ENCODE measurements at regions not wholly inside any gene's neighbourhood (a gene's known extent, or its start where the extent isn't known, plus 50 kb on each side); places are given as distances from the start of the nearest gene placed in this dataset.

DNA sequence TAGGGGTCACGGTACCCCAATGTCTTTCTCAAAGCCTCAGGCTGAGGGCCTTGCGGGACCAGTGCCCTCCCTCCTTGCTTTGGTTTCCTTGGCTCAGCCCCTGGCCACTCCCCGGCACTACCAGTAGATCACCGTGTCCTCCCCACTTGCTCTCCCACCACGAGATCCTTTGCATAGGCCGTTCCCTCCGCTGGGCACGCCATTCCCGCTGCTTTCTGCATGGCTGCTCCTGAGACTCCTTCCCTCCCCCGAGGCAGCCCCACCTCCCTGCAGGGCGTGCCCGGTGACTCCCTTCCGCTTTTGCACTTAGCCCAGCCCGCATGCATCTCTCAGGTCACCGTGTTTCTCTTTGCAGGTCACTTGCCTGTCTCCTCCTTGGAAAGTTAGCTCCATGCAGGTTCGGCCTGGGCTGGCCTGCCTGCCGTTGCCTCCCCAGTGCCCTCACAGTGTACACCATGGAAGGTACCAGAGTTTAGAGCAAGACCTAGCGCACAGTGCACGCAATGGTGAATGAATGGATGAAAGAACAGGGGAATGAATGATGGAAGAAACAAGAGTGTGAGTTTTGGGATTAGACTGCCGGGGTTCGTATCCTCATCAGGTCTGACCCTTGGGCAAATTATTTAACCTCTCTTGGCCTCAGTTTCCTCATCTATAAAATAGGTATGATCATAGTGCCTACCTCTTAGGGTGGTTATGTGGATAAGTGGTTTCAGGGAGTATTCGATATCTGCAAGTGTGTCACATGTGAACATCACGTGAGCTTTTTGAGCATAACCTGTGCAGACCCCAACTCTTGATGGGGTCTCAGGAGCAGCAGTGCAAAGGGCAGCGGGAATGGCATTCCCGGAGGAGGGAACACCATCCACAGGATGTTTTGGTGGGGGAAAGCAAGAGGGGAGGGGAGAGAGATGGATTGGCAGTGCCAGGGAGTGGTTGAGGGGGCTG is 214.3 kb downstream of the C9orf50 start:
- no peaks in the 10 kb centered on the region for H3K36me3 ChIP-seq (replicated peaks; ENCODE audit: insufficient read depth, low read length)
- H3K27me3 ChIP-seq (replicated peaks; ENCODE audit: insufficient read depth, low read length) = peaks cover 9% of the 10 kb centered on the region
- no peak overlapping the region for H3K9ac ChIP-seq (ENCODE audit: low read length)
- DNase-seq = no peak
- H3K4me2 ChIP-seq (ENCODE audit: low read depth, low read length) = peak overlapping the region; percentile 51; the same call in 1 of the 2 replicates
- H3K4me1 ChIP-seq (ENCODE audit: low read length) = peaks cover 28% of the 10 kb centered on the region
- no peaks in the 10 kb centered on the region for H3F3A ChIP-seq (ENCODE audit: insufficient read depth, low read length)
- TF ChIP-seq EZH2 (optimal IDR thresholded peaks at IDR 0.05; ENCODE audit: low read depth, low read length) (no peak), EZH2phosphoT487 (IDR thresholded peaks at IDR 0.05; ENCODE audit: low read length) (no peak)
- TF ChIP-seq, protein P1, sequence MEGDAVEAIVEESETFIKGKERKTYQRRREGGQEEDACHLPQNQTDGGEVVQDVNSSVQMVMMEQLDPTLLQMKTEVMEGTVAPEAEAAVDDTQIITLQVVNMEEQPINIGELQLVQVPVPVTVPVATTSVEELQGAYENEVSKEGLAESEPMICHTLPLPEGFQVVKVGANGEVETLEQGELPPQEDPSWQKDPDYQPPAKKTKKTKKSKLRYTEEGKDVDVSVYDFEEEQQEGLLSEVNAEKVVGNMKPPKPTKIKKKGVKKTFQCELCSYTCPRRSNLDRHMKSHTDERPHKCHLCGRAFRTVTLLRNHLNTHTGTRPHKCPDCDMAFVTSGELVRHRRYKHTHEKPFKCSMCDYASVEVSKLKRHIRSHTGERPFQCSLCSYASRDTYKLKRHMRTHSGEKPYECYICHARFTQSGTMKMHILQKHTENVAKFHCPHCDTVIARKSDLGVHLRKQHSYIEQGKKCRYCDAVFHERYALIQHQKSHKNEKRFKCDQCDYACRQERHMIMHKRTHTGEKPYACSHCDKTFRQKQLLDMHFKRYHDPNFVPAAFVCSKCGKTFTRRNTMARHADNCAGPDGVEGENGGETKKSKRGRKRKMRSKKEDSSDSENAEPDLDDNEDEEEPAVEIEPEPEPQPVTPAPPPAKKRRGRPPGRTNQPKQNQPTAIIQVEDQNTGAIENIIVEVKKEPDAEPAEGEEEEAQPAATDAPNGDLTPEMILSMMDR (IDR thresholded peaks at IDR 0.05; ENCODE audit: low read length) = no peak
- peak overlapping the region; percentile 38; the same call in 1 of the 2 replicates for H2AFZ ChIP-seq (ENCODE audit: low read length)
- H3K79me2 ChIP-seq (ENCODE audit: low read length) = no peaks in the 10 kb centered on the region
- no peaks in the 10 kb centered on the region for H4K20me1 ChIP-seq (ENCODE audit: insufficient read depth, low read length)
- no peak overlapping the region for H3K27ac ChIP-seq (ENCODE audit: low read length)
- H3K9me2 ChIP-seq (replicated peaks; ENCODE audit: insufficient read depth, low read length) = no peaks in the 10 kb centered on the region
- H3K4me3 ChIP-seq (ENCODE audit: low read length) = peak overlapping the region; percentile 22; the same call in 1 of the 2 replicates
- H3K9me3 ChIP-seq (replicated peaks; ENCODE audit: insufficient read depth, low read length) = no peaks in the 10 kb centered on the region

DNA sequence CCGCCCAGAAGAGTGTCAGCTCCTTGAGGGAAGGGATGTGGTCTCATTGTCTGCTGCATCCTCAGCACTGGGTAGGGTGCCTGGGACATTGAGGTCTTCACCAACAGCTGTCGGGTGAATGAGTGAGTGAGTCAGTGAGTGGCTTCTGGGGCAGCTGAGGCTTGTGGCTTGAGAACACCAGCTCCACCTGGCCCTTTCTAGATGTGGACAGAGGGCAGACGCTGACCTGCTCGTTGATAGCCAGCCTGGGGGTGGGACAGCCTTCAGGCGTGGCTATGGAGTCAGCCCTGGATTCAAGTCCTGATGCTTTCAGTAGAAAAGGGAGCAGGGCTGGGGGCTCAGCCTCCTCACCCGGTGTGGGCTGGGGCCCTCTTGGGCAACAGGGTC is 215.1 kb downstream of the C9orf50 start:
- no peak overlapping the region for H2AFZ ChIP-seq (ENCODE audit: low read length)
- DNase-seq = no peak
- H3K4me1 ChIP-seq (ENCODE audit: low read length) = peaks cover 28% of the 10 kb centered on the region
- no peak overlapping the region for H3K27ac ChIP-seq (ENCODE audit: low read length)
- no peaks in the 10 kb centered on the region for H4K20me1 ChIP-seq (ENCODE audit: insufficient read depth, low read length)
- H3K9me3 ChIP-seq (replicated peaks; ENCODE audit: insufficient read depth, low read length) = no peaks in the 10 kb centered on the region
- no peaks in the 10 kb centered on the region for H3K9me2 ChIP-seq (replicated peaks; ENCODE audit: insufficient read depth, low read length)
- H3K4me2 ChIP-seq (ENCODE audit: low read depth, low read length) = no peak overlapping the region
- no peaks in the 10 kb centered on the region for H3K79me2 ChIP-seq (ENCODE audit: low read length)
- TF ChIP-seq EZH2 (optimal IDR thresholded peaks at IDR 0.05; ENCODE audit: low read depth, low read length) (no peak), EZH2phosphoT487 (IDR thresholded peaks at IDR 0.05; ENCODE audit: low read length) (no peak)
- TF ChIP-seq, protein P1 (IDR thresholded peaks at IDR 0.05; ENCODE audit: low read length) = no peak
- no peaks in the 10 kb centered on the region for H3K36me3 ChIP-seq (replicated peaks; ENCODE audit: insufficient read depth, low read length)
- no peaks in the 10 kb centered on the region for H3F3A ChIP-seq (ENCODE audit: insufficient read depth, low read length)
- no peak overlapping the region for H3K9ac ChIP-seq (ENCODE audit: low read length)
- H3K27me3 ChIP-seq (replicated peaks; ENCODE audit: insufficient read depth, low read length) = peaks cover 9% of the 10 kb centered on the region
- no peak overlapping the region for H3K4me3 ChIP-seq (ENCODE audit: low read length)

DNA sequence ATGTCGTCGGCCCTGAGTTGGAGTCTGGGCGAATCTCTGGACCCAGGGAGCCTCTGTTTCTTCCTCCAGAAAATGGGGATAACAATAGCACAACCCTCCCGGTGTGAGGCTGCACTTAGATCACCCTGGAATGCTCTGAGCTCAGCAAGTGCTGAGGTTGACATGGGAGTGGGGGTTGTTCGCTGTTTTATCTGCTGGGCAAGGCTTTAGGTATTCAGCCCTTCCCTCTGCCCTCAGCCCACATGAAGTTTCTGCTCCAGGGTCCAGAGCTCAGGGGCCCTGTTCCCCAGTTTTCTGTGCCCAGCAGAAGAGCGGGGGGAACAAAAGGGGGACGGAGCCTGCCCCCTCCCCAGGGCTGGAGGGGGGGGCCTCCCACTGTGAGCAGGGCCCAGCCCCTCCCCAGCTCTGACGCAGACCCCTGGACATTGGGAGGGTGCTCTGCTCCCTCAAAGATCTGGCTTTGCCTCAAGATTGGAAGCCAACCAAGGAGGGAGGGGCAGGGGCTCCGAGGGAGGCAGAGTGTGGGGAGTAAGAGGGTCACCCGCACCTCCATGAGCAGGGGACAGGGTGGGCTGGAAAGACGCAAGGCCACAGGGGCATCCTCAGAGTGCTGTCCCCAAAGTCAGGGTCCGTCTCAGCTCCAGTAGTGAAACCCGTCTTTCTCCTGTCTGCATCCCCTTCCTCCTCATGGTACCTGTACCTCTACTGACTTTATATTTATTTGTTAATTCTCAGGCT is 215.6 kb downstream of the C9orf50 start:
- no peaks in the 10 kb centered on the region for H3F3A ChIP-seq (ENCODE audit: insufficient read depth, low read length)
- no peaks in the 10 kb centered on the region for H3K36me3 ChIP-seq (replicated peaks; ENCODE audit: insufficient read depth, low read length)
- H3K9me3 ChIP-seq (replicated peaks; ENCODE audit: insufficient read depth, low read length) = no peaks in the 10 kb centered on the region
- no peak overlapping the region for H3K4me3 ChIP-seq (ENCODE audit: low read length)
- H3K27me3 ChIP-seq (replicated peaks; ENCODE audit: insufficient read depth, low read length) = peaks cover 9% of the 10 kb centered on the region
- no peak for DNase-seq
- no peaks in the 10 kb centered on the region for H4K20me1 ChIP-seq (ENCODE audit: insufficient read depth, low read length)
- H3K4me1 ChIP-seq (ENCODE audit: low read length) = peaks cover 28% of the 10 kb centered on the region
- no peak overlapping the region for H3K4me2 ChIP-seq (ENCODE audit: low read depth, low read length)
- TF ChIP-seq, protein P1 (IDR thresholded peaks at IDR 0.05; ENCODE audit: low read length) = no peak
- TF ChIP-seq EZH2 (optimal IDR thresholded peaks at IDR 0.05; ENCODE audit: low read depth, low read length) (no peak), EZH2phosphoT487 (IDR thresholded peaks at IDR 0.05; ENCODE audit: low read length) (no peak)
- no peak overlapping the region for H3K9ac ChIP-seq (ENCODE audit: low read length)
- H3K9me2 ChIP-seq (replicated peaks; ENCODE audit: insufficient read depth, low read length) = no peaks in the 10 kb centered on the region
- no peak overlapping the region for H3K27ac ChIP-seq (ENCODE audit: low read length)
- no peaks in the 10 kb centered on the region for H3K79me2 ChIP-seq (ENCODE audit: low read length)
- H2AFZ ChIP-seq (ENCODE audit: low read length) = no peak overlapping the region

Data from MM.1S (cell line).